HL-60 (cell line): ENCODE measurements at regions not wholly inside any gene's neighbourhood (a gene's known extent, or its start where the extent isn't known, plus 50 kb on each side); places are given as distances from the start of the nearest gene placed in this dataset.

Experiments
- GABPA ChIP-seq: IDR thresholded peaks from 2 replicates; pipeline ENCODE4 v1.6.1; 2012; ENCODE audit warnings: low read depth
- POLR2AphosphoS5 ChIP-seq: IDR thresholded peaks from 2 replicates; pipeline ENCODE4 v1.6.1; 2012; ENCODE audit warnings: low read depth
- SPI1 ChIP-seq: IDR thresholded peaks from 2 replicates; pipeline ENCODE4 v1.6.1; 2012; ENCODE audit warnings: low read depth, mild to moderate bottlenecking, borderline replicate concordance
- TF ChIP-seq, protein P1 (sequence below): IDR thresholded peaks from one replicate; pipeline ENCODE4 v1.5.1; 2011; ENCODE audit warnings: low read length, control low read depth, inconsistent platforms; ENCODE audit not compliant: insufficient read depth
- TF ChIP-seq, protein P2 (sequence below): IDR thresholded peaks from 2 replicates; pipeline ENCODE4 v1.6.1; 2012; ENCODE audit warnings: low read depth; ENCODE audit not compliant: insufficient replicate concordance

DNA sequence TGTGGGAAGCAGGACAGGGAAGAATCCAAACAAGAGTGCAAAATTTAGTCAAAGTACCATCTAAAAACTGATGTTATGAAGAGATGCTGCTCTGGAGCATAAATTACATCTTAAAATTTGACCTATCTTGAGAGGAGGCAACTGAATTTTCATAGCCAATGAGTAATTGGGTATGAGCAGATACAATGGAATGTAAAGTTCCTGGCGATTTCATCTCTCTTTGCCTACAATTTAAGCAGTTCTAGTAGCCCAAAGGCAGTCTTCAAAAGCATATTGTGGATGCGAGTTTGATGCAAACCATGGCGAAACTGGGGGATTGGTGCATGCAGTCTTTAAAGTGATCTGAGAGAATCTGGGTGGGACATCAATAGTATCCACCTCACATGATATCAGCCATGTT, 1265.9 kb downstream of the BRINP3 start:
- no peak for TF ChIP-seq SPI1
- TF ChIP-seq, protein P1, sequence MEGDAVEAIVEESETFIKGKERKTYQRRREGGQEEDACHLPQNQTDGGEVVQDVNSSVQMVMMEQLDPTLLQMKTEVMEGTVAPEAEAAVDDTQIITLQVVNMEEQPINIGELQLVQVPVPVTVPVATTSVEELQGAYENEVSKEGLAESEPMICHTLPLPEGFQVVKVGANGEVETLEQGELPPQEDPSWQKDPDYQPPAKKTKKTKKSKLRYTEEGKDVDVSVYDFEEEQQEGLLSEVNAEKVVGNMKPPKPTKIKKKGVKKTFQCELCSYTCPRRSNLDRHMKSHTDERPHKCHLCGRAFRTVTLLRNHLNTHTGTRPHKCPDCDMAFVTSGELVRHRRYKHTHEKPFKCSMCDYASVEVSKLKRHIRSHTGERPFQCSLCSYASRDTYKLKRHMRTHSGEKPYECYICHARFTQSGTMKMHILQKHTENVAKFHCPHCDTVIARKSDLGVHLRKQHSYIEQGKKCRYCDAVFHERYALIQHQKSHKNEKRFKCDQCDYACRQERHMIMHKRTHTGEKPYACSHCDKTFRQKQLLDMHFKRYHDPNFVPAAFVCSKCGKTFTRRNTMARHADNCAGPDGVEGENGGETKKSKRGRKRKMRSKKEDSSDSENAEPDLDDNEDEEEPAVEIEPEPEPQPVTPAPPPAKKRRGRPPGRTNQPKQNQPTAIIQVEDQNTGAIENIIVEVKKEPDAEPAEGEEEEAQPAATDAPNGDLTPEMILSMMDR, result no peak
- TF ChIP-seq, protein P2, sequence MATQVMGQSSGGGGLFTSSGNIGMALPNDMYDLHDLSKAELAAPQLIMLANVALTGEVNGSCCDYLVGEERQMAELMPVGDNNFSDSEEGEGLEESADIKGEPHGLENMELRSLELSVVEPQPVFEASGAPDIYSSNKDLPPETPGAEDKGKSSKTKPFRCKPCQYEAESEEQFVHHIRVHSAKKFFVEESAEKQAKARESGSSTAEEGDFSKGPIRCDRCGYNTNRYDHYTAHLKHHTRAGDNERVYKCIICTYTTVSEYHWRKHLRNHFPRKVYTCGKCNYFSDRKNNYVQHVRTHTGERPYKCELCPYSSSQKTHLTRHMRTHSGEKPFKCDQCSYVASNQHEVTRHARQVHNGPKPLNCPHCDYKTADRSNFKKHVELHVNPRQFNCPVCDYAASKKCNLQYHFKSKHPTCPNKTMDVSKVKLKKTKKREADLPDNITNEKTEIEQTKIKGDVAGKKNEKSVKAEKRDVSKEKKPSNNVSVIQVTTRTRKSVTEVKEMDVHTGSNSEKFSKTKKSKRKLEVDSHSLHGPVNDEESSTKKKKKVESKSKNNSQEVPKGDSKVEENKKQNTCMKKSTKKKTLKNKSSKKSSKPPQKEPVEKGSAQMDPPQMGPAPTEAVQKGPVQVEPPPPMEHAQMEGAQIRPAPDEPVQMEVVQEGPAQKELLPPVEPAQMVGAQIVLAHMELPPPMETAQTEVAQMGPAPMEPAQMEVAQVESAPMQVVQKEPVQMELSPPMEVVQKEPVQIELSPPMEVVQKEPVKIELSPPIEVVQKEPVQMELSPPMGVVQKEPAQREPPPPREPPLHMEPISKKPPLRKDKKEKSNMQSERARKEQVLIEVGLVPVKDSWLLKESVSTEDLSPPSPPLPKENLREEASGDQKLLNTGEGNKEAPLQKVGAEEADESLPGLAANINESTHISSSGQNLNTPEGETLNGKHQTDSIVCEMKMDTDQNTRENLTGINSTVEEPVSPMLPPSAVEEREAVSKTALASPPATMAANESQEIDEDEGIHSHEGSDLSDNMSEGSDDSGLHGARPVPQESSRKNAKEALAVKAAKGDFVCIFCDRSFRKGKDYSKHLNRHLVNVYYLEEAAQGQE, result no peak
- TF ChIP-seq GABPA, result no peak
- no peak for TF ChIP-seq POLR2AphosphoS5
